T-helper 2 cell treated with Interferon-gamma antibody and Interleukin-4, amounts not matched to agents 5 μg/mL and 100 μg/mL, for 36 hours (primary cell): ENCODE measurements at regions not wholly inside any gene's neighbourhood (a gene's known extent, or its start where the extent isn't known, plus 50 kb on each side); places are given as distances from the start of the nearest gene placed in this dataset.
"Not testable (repeated sequence)": the region's sequence is repeated elsewhere in the genome, so short reads cannot be mapped to it uniquely, and the experiment has no call there.

Experiments used
- DNase-seq: peaks from one replicate; pipeline ENCODE4 v3.0.0; 2021; ENCODE audit warnings: low spot score
- H3K27ac Mint-ChIP-seq: one replicate; pipeline ENCODE4 v1.8.0; 2021; ENCODE audit warnings: mild to moderate bottlenecking, mixed read lengths
- H3K27me3 Mint-ChIP-seq: one replicate; pipeline ENCODE4 v1.8.0; 2021; ENCODE audit warnings: low read depth, mixed read lengths
- H3K36me3 Mint-ChIP-seq: one replicate; pipeline ENCODE4 v1.8.0; 2021; ENCODE audit warnings: low read depth, mixed read lengths
- H3K4me1 Mint-ChIP-seq: one replicate; pipeline ENCODE4 v1.8.0; 2021; ENCODE audit warnings: low read depth, mixed read lengths
- H3K4me3 Mint-ChIP-seq: one replicate; pipeline ENCODE4 v1.8.0; 2022; ENCODE audit warnings: mild to moderate bottlenecking, moderate library complexity, mixed read lengths
- H3K9me3 Mint-ChIP-seq: one replicate; pipeline ENCODE4 v1.8.0; 2021; ENCODE audit warnings: mixed read lengths

DNA sequence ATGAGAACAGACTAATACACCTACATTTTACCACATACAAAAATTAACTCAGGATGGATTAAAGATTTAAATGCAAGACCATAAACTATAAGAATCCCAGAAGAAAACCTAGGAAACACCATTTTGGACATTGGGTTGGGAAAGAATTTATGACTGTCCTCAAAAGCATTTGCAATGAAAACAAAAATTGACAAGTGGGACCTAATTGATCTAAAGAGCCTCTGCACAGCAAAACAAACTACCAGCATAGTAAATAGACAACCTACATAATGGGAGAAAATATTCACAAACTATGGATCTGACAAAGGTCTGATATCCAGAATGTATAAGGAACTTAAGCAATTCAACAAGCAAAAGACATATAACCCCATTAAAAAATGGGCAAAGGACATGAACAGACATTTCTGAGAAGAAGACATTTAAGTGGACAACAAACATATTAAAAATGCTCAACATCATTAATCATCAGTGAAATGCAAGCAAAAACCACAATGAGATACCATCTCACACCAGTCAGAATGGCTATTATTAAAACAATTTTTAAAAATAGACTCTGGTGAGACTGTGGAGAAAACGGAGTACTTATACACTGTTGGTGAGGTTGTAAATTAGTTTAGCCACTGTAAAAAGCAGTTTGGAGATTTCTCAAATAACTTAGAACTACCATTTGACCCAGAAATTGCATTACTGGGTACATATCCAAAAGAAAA is 221.7 kb upstream of the DIPK2B start:
- H3K27me3 Mint-ChIP-seq, result peaks cover 2% of the 10 kb centered on the region
- H3K9me3 Mint-ChIP-seq, result no peaks in the 10 kb centered on the region

DNA sequence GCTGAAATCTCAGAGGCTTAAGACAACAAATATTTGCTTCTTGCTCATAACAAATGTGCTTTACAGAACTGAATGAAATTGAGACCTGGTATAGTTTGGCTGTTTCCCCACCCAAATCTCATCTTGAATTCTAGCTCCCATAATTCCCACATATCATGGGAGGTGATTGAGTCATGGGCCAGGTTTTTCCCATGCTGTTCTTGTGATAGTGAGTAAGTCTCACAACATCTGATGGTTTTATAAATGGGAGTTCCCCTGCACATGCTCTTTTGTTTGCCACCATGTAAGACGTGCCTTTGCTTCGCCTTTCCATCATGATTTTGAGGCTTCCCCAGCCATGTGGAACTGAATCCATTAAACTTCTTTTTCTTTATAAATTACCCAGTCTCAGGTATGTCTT is 221.1 kb upstream of the DIPK2B start:
- Mint-ChIP-seq H3K27me3 (peaks cover 2% of the 10 kb centered on the region), H3K36me3 (no peaks in the 10 kb centered on the region), H3K9me3 (no peaks in the 10 kb centered on the region), H3K4me3 (no peak overlapping the region), H3K27ac (no peak overlapping the region), H3K4me1 (no peaks in the 10 kb centered on the region)
- no peak for DNase-seq

More for the DNA sequence above, 221.7 kb upstream of the DIPK2B start:
- no peak for DNase-seq
- Mint-ChIP-seq H3K4me1 (no peaks in the 10 kb centered on the region), H3K4me3 (no peak overlapping the region), H3K36me3 (no peaks in the 10 kb centered on the region), H3K27ac (no peak overlapping the region)

DNA sequence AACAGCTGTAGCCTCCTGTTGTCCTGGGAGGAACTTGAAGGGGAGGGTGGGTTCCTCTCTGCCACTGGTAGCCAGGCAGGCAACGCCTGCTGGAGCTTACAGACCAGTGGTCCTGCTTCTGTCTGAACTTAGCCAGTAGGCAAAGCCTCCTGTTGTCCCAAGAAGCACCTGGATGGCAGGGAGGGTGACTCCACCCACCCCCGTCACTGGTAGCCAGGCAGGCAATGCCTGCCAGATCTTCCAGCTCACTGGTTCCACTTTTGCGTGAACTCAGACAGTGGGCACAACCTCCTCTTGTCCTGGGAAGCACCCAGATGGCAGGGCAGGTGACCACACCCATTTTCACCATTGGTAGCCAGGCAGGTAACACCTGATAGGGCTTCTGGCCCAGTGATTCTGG is 203.5 kb upstream of the DIPK2B start:
- Mint-ChIP-seq H3K27ac (no peak overlapping the region), H3K4me1 (peaks cover 2% of the 10 kb centered on the region), H3K4me3 (no peak overlapping the region), H3K9me3 (no peaks in the 10 kb centered on the region), H3K27me3 (no peaks in the 10 kb centered on the region), H3K36me3 (no peaks in the 10 kb centered on the region)
- no peak for DNase-seq

DNA sequence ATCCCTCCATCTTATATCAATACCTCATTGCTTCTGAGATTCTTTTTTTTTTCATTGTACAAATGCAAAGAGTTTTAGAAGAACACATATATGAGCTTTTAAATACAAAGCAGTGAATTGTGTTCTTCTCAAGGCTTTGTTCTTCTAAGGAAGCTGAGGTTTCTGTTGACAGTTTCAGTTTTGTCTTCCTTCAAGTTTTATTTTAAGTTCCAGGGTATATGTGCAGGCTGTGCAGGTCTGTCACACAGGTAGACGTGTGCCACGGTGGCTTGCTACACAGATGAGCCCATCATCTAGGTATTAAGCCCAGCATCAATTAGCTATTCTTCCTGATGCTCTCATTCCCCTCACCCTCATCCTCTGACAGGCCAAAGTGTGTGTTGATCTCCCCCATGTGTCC is 201.2 kb upstream of the DIPK2B start:
- DNase-seq, result no peak
- Mint-ChIP-seq H3K36me3 (no peaks in the 10 kb centered on the region), H3K9me3 (no peaks in the 10 kb centered on the region)

GRCh38 chrX:45400951-45401725 is 200.5 kb upstream of the DIPK2B start:
- DNase-seq, H3K4me3 Mint-ChIP-seq, H3K4me1 Mint-ChIP-seq, H3K9me3 Mint-ChIP-seq, H3K36me3 Mint-ChIP-seq, H3K27ac Mint-ChIP-seq, H3K27me3 Mint-ChIP-seq: not testable (repeated sequence)

More for the DNA sequence above, 201.2 kb upstream of the DIPK2B start:
- Mint-ChIP-seq H3K4me3 (no peak overlapping the region), H3K27me3 (no peaks in the 10 kb centered on the region), H3K27ac (no peak overlapping the region), H3K4me1 (peaks cover 2% of the 10 kb centered on the region)

DNA sequence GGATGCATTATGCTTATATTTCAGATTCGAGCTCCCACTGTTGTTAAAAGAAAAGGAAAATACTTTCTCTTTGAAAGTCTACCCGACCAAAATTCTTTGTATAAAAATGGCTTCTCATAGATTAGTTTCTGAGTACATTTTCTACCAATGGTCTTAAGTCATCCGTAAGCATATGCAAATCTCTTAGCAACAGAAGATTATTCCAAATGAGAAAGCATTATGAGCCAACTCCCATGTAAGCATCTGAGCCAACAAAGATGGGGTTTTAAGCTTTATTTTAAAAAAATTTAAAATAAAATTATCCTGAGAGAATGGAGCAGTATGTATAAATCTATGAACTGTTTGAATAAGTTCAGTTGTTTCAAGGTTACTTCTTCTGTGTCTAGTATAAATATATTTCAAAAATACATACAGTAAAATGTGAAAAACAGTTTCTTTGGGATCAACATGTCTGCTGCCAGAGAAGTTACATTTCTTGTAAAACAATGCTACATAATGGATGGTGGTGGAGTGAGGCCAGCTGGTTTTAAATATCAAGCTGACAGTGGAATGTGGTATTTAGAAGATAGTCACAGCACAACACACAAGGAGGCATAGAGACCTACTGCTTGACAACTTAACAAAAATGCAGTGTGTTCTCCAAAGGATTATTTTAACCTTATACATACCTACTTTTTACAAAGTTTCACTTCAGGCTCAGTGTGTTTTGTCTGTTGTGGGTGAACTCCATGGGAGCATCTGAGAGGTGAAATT is 199.5 kb upstream of the DIPK2B start:
- no peaks in the 10 kb centered on the region for H3K27me3 Mint-ChIP-seq
- H3K4me1 Mint-ChIP-seq, result peaks cover 2% of the 10 kb centered on the region
- no peak for DNase-seq
- H3K4me3 Mint-ChIP-seq, result no peak overlapping the region
- H3K36me3 Mint-ChIP-seq, result no peaks in the 10 kb centered on the region
- H3K9me3 Mint-ChIP-seq, result peaks cover 6% of the 10 kb centered on the region
- no peak overlapping the region for H3K27ac Mint-ChIP-seq

DNA sequence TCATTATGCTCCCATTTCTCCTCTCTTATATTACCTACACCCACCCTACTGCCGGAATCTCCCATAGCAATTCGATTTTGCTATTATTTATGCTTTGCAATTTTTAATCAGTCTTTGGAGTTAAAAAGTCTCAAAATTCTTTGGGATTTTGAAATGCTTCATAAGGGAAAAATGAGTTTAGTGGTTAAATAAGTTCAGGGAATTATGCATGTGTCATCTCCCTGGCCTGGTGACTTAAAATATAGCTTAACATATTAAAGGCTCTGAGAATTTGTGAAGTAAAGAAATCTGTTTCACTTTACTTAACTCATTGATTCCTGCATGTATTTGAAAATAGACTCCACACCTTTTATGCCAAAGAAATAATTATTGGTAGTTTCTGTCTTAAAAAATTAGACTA is 185.1 kb upstream of the DIPK2B start:
- H3K27ac Mint-ChIP-seq, result no peak overlapping the region
- no peak overlapping the region for H3K4me3 Mint-ChIP-seq
- peaks cover 4% of the 10 kb centered on the region for H3K9me3 Mint-ChIP-seq
- no peaks in the 10 kb centered on the region for H3K27me3 Mint-ChIP-seq
- no peaks in the 10 kb centered on the region for H3K4me1 Mint-ChIP-seq
- no peak for DNase-seq
- H3K36me3 Mint-ChIP-seq, result no peaks in the 10 kb centered on the region

DNA sequence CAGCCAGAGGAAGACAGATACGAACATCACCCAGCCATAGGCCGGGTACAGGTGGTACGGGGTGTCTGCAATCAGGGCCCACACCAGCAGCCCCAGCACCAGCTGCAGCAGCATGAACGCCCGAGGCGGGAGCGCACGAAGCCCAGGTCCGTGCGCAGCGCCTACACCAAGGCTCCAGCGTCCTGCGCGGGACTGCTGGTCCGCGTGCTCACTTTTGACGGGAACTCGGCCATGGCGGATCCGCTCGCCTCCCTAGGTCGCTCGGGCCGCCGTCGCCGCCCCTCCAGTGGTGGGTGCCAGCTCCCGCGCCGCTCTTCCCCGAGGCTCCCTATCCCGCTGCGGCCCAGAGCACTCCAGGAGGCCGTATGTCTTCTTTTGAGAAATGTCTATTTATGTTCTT is 181.2 kb upstream of the DIPK2B start:
- Mint-ChIP-seq H3K27ac (no peak overlapping the region), H3K9me3 (no peaks in the 10 kb centered on the region), H3K4me3 (no peak overlapping the region), H3K36me3 (no peaks in the 10 kb centered on the region), H3K4me1 (no peaks in the 10 kb centered on the region), H3K27me3 (no peaks in the 10 kb centered on the region)
- no peak for DNase-seq

GRCh38 chrX:45381366-45381765 is 180.7 kb upstream of the DIPK2B start:
- H3K9me3 Mint-ChIP-seq, result no peaks in the 10 kb centered on the region
- no peaks in the 10 kb centered on the region for H3K27me3 Mint-ChIP-seq
- H3K4me3 Mint-ChIP-seq, result no peak overlapping the region
- no peaks in the 10 kb centered on the region for H3K4me1 Mint-ChIP-seq
- no peak overlapping the region for H3K27ac Mint-ChIP-seq
- DNase-seq, result no peak
- H3K36me3 Mint-ChIP-seq, result no peaks in the 10 kb centered on the region

- Mint-ChIP-seq H3K36me3 (no peaks in the 10 kb centered on the region), H3K27ac (no peak overlapping the region), H3K4me3 (no peak overlapping the region), H3K4me1 (no peaks in the 10 kb centered on the region), H3K9me3 (peaks cover under 1% of the 10 kb centered on the region), H3K27me3 (no peaks in the 10 kb centered on the region)
- DNase-seq, result no peak
Observed at GRCh38 chrX:45379236-45379635, 178.6 kb upstream of the DIPK2B start.

DNA sequence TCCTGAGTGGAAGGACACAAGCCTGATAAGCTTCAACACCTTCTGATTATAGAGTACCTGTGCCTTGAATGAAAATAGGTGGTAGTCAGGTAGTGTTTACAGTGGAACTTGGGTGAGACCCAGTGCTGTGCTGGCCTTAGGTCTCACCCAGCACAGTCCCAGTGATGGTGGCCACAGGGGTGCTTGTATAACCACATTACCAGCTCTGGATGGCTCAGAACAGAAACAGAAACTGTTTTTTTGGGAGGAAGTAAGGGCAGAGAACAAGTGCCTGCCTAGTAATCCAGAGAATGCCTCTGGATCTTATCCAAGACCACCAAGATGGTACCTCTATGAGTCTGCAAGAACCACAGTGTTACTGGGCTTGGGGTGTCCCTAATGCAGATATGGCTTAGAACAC is 171.5 kb upstream of the DIPK2B start:
- Mint-ChIP-seq H3K27ac (no peak overlapping the region), H3K9me3 (peaks cover 26% of the 10 kb centered on the region), H3K4me1 (no peaks in the 10 kb centered on the region), H3K27me3 (peaks cover 2% of the 10 kb centered on the region), H3K36me3 (no peaks in the 10 kb centered on the region), H3K4me3 (no peak overlapping the region)
- DNase-seq, result no peak

- Mint-ChIP-seq H3K36me3 (no peaks in the 10 kb centered on the region), H3K4me1 (no peaks in the 10 kb centered on the region), H3K4me3 (no peak overlapping the region), H3K27me3 (no peaks in the 10 kb centered on the region), H3K9me3 (peaks cover 21% of the 10 kb centered on the region), H3K27ac (no peak overlapping the region)
- no peak for DNase-seq
Observed at GRCh38 chrX:45368705-45369104, 168.0 kb upstream of the DIPK2B start.

- Mint-ChIP-seq H3K27ac (no peak overlapping the region), H3K4me1 (no peaks in the 10 kb centered on the region), H3K4me3 (no peak overlapping the region), H3K9me3 (peaks cover 9% of the 10 kb centered on the region), H3K36me3 (no peaks in the 10 kb centered on the region), H3K27me3 (no peaks in the 10 kb centered on the region)
- no peak for DNase-seq
Observed at GRCh38 chrX:45363596-45363995, 162.9 kb upstream of the DIPK2B start.

DNA sequence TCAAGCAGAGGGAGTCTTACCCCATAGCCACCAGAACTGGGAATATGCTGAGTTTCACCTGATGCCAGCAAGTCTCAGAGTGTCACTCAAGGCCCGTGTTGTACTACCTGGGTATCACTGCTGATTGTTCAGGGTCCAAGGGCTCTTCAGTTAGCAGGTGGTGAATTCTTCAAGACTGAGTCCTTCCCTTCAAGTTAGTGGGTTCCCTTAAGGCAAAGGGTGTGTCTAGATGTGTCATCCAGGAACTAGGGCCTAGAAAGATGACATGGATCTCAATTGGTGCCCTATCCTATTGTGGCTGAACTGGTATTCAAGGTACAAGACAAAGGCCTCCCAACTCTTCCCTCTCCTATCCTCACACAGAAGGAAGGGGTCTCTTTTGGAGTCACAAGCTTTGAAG is 159.9 kb upstream of the DIPK2B start:
- H3K4me3 Mint-ChIP-seq, result no peak overlapping the region
- no peak for DNase-seq
- no peaks in the 10 kb centered on the region for H3K36me3 Mint-ChIP-seq
- no peak overlapping the region for H3K27ac Mint-ChIP-seq
- no peaks in the 10 kb centered on the region for H3K27me3 Mint-ChIP-seq
- peaks cover 6% of the 10 kb centered on the region for H3K9me3 Mint-ChIP-seq
- H3K4me1 Mint-ChIP-seq, result no peaks in the 10 kb centered on the region
